Spleen (tissue), 11 donors: ENCODE measurements at regions not wholly inside any gene's neighbourhood (a gene's known extent, or its start where the extent isn't known, plus 50 kb on each side); places are given as distances from the start of the nearest gene placed in this dataset.

ENCODE experiments used
- DNase-seq: peaks from one replicate; pipeline ENCODE4 v3.0.0-alpha.2; 2020
- H3K27ac ChIP-seq, 8 donors: fragments of 200-600 bp; sonication (generic) in 7 of 8; 1 replicate in 4 of 8; 2 replicates in 4 of 8; pipeline versions ENCODE4 v1.5.0 to v1.8.0; 2016 to 2021; ENCODE audit warnings: inconsistent platforms in 4 of 8, mild to moderate bottlenecking in 4 of 8, moderate library complexity in 1 of 8
- H3K27me3 ChIP-seq, 7 donors: fragments of 200-600 bp; sonication (generic) in 6 of 7; replicated peaks in 1 of 7; 1 replicate in 4 of 7; 2 replicates in 3 of 7; pipeline versions ENCODE4 v1.5.0 to v1.8.0; 2016 to 2021; ENCODE audit warnings: inconsistent platforms in 3 of 7, mild to moderate bottlenecking in 1 of 7
- H3K36me3 ChIP-seq, 6 donors: fragments of 200-600 bp; sonication (generic) in 5 of 6; 1 replicate in 4 of 6; 2 replicates in 2 of 6; pipeline versions ENCODE4 v1.5.0 to v1.8.0; 2016 to 2021; ENCODE audit warnings: inconsistent platforms in 2 of 6
- H3K4me1 ChIP-seq, 6 donors: fragments of 200-600 bp; sonication (generic) in 5 of 6; 1 replicate in 3 of 6; 2 replicates in 3 of 6; pipeline versions ENCODE4 v1.5.0 to v1.8.0; 2016 to 2021; ENCODE audit warnings: inconsistent platforms in 3 of 6
- H3K4me3 ChIP-seq, 8 donors: fragments of 200-600 bp; sonication (generic) in 7 of 8; 1 replicate in 4 of 8; 2 replicates in 4 of 8; pipeline versions ENCODE4 v1.5.0 to v1.8.0; 2016 to 2021; ENCODE audit warnings: inconsistent platforms in 4 of 8, mild to moderate bottlenecking in 4 of 8, moderate library complexity in 2 of 8
- H3K9me3 ChIP-seq, 8 donors: fragments of 200-600 bp; sonication (generic) in 7 of 8; 1 replicate in 4 of 8; 2 replicates in 4 of 8; pipeline versions ENCODE4 v1.5.0 to v1.8.0; 2016 to 2021; ENCODE audit warnings: inconsistent platforms in 4 of 8
- POLR2A ChIP-seq, 3 donors: fragments of 450-650 bp; IDR thresholded peaks; one replicate each; pipeline ENCODE4 v1.5.1; 2017; ENCODE audit warnings: antibody characterized with exemption in 3 of 3, mild to moderate bottlenecking in 1 of 3
- POLR2AphosphoS5 ChIP-seq, 3 donors: sonication (generic); formaldehyde crosslinking; IDR thresholded peaks; one replicate each; pipeline ENCODE4 v1.5.1; 2017; ENCODE audit warnings: antibody characterized with exemption in 3 of 3
- WGBS, 5 donors: extraction: QIAGEN DNeasy Blood & Tissue Kit in 3 of 5; methylation state at CpG; one replicate each; pipeline versions ENCODE4 v1.1.5 to v1.1.7; 2013 to 2018; 5-methylcytosine and 5-hydroxymethylcytosine counted together
- intact Hi-C: fragments of 100-400 bp; cut with DNase I; formaldehyde crosslinking; loops from one replicate; pipeline ENCODE4 v1.15.0; 2023; ENCODE audit warnings: low total_unique reads
- TF ChIP-seq, protein P1 (sequence below), 11 experiments: fragments of 200-600 bp in 7 of 11; fragments of 450-650 bp in 4 of 11; sonication (generic) in 4 of 11; IDR thresholded peaks in 8 of 11; conservative IDR thresholded peaks in 3 of 11; 1 replicate in 7 of 11; 2 replicates in 4 of 11; pipeline versions ENCODE4 v1.4.0 to v1.8.0; 2016 to 2021; ENCODE audit warnings: antibody characterized with exemption in 11 of 11, inconsistent platforms in 4 of 11, mild to moderate bottlenecking in 1 of 11
- donor health status: healthy with polysubstance abuse.
- donor health status: DM: no; HTN: no; CAD: no; lungs with moderate emphysema.
- donor health status: DM: no; HTN: no; CAD: no.
- donor health status: Bipolar disorder and iron deficiency.
- donor health status: healthy.
- donor health status: DM: no; HTN: no; CAD: no.
- donor health status: DM: yes; HTN: yes; CAD: no.

- Histone ChIP-seq H3K27ac (no peak overlapping the region), H3K4me1 (no peaks in the 10 kb centered on the region), H3K27me3 (no peaks in the 10 kb centered on the region), H3K4me3 (no peak overlapping the region), H3K9me3 (no peaks in the 10 kb centered on the region), H3K36me3 (no peaks in the 10 kb centered on the region)
- no peak for DNase-seq
- TF ChIP-seq POLR2AphosphoS5 (IDR thresholded peaks at IDR 0.05) (no peak), POLR2A (IDR thresholded peaks at IDR 0.05) (no peak)
- TF ChIP-seq, protein P1, sequence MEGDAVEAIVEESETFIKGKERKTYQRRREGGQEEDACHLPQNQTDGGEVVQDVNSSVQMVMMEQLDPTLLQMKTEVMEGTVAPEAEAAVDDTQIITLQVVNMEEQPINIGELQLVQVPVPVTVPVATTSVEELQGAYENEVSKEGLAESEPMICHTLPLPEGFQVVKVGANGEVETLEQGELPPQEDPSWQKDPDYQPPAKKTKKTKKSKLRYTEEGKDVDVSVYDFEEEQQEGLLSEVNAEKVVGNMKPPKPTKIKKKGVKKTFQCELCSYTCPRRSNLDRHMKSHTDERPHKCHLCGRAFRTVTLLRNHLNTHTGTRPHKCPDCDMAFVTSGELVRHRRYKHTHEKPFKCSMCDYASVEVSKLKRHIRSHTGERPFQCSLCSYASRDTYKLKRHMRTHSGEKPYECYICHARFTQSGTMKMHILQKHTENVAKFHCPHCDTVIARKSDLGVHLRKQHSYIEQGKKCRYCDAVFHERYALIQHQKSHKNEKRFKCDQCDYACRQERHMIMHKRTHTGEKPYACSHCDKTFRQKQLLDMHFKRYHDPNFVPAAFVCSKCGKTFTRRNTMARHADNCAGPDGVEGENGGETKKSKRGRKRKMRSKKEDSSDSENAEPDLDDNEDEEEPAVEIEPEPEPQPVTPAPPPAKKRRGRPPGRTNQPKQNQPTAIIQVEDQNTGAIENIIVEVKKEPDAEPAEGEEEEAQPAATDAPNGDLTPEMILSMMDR (IDR thresholded peaks at IDR 0.05 in 8 of 11, conservative IDR thresholded peaks at IDR 0.05 in 3 of 11) = no peak
- 51 to 88% (median 76%) methylated on average over 2 of the region's 2 CpGs for WGBS, 5 donors
- intact Hi-C loops = no loop called here
These were observed 220.5 kb upstream of the TENM4 start for GRCh38 chr11:79661373-79661772.

- no peak for TF ChIP-seq POLR2A (IDR thresholded peaks at IDR 0.05)
- no peak for TF ChIP-seq POLR2AphosphoS5 (IDR thresholded peaks at IDR 0.05)
- TF ChIP-seq, protein P1 (IDR thresholded peaks at IDR 0.05 in 8 of 11, conservative IDR thresholded peaks at IDR 0.05 in 3 of 11) = no peak
- Histone ChIP-seq H3K36me3 (no peaks in the 10 kb centered on the region), H3K27me3 (no peaks in the 10 kb centered on the region), H3K9me3 (peaks cover 0 to 3% (median 0%) of the 10 kb centered on the region in 8 donors), H3K4me3 (no peak overlapping the region), H3K27ac (no peak overlapping the region), H3K4me1 (no peaks in the 10 kb centered on the region)
- no peak for DNase-seq
- intact Hi-C loops = no loop called here
- 77 to 84% (median 82%) methylated on average over 5 of the region's 5 CpGs for WGBS, 5 donors
These were observed 208.1 kb upstream of the TENM4 start for GRCh38 chr11:79648766-79649520.

DNA sequence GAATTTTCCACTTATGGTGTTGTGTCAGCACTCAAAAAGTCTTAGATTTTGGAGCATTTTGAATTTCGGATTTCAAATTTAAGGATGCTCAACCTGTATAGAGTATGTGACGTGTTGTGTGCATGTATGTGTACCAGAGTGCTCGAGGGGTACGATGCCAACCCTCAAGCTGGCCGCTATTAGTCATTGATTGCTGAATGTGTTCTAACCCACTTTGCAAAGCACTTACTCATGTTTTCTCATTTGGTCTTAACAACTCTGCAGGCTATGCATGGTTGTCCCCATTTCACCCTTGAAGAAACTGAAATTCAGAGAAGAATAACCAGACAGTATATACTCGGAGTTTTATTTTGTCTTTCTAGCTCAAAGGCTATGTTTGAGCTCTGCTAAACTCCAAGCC, 196.4 kb upstream of the TENM4 start:
- no peaks in the 10 kb centered on the region for H3K36me3 ChIP-seq
- no peak for DNase-seq
- H3K4me1 ChIP-seq = no peaks in the 10 kb centered on the region
- intact Hi-C loops = no loop called here
- no peaks in the 10 kb centered on the region for H3K27me3 ChIP-seq
- TF ChIP-seq, protein P1 (IDR thresholded peaks at IDR 0.05 in 8 of 11, conservative IDR thresholded peaks at IDR 0.05 in 3 of 11) = no peak
- no peak for TF ChIP-seq POLR2AphosphoS5 (IDR thresholded peaks at IDR 0.05)
- H3K9me3 ChIP-seq = no peaks in the 10 kb centered on the region
- no peak overlapping the region for H3K4me3 ChIP-seq
- WGBS, 5 donors = 86 to 94% (median 90%) methylated on average over 6 of the region's 6 CpGs
- no peak overlapping the region for H3K27ac ChIP-seq

GRCh38 chr11:79634905-79635304, 194.1 kb upstream of the TENM4 start:
- WGBS, 5 donors = 84 to 95% (median 88%) methylated on average over 3 of the region's 3 CpGs

More at GRCh38 chr11:79634905-79635304, 194.1 kb upstream of the TENM4 start:
- TF ChIP-seq, protein P1 (IDR thresholded peaks at IDR 0.05 in 8 of 11, conservative IDR thresholded peaks at IDR 0.05 in 3 of 11) = no peak
- TF ChIP-seq POLR2AphosphoS5 (IDR thresholded peaks at IDR 0.05) = no peak
- no peak for TF ChIP-seq POLR2A (IDR thresholded peaks at IDR 0.05)
- Histone ChIP-seq H3K27me3 (no peaks in the 10 kb centered on the region), H3K27ac (no peak overlapping the region), H3K36me3 (no peaks in the 10 kb centered on the region), H3K9me3 (no peaks in the 10 kb centered on the region), H3K4me3 (no peak overlapping the region), H3K4me1 (no peaks in the 10 kb centered on the region)
- DNase-seq = no peak
- intact Hi-C loops = no loop called here
